Immature natural killer cell (primary cell): ENCODE measurements at regions not wholly inside any gene's neighbourhood (a gene's known extent, or its start where the extent isn't known, plus 50 kb on each side); places are given as distances from the start of the nearest gene placed in this dataset.
"Not testable (repeated sequence)": the region's sequence is repeated elsewhere in the genome, so short reads cannot be mapped to it uniquely, and the experiment has no call there.

Experiments
- DNase-seq, 3 donors: peaks; one replicate each; pipeline ENCODE4 v3.0.0; 2022; ENCODE audit warnings: mixed read lengths in 1 of 3
- H3K27ac Mint-ChIP-seq, 6 donors: one replicate each; pipeline ENCODE4 v1.8.0; 2020; ENCODE audit warnings: mixed read lengths in 6 of 6, mild to moderate bottlenecking in 5 of 6, inconsistent platforms in 4 of 6, moderate library complexity in 3 of 6
- H3K27me3 Mint-ChIP-seq, 3 donors: one replicate each; pipeline ENCODE4 v1.8.0; 2020 to 2021; ENCODE audit warnings: low read depth in 3 of 3, mild to moderate bottlenecking in 3 of 3, mixed read lengths in 3 of 3, moderate library complexity in 3 of 3, inconsistent platforms in 1 of 3
- H3K36me3 Mint-ChIP-seq, 3 donors: one replicate each; pipeline ENCODE4 v1.8.0; 2020; ENCODE audit warnings: mixed read lengths in 3 of 3, inconsistent platforms in 2 of 3, mild to moderate bottlenecking in 2 of 3
- H3K4me1 Mint-ChIP-seq, 2 donors: one replicate each; pipeline ENCODE4 v1.8.0; 2020; ENCODE audit warnings: inconsistent platforms in 2 of 2, mild to moderate bottlenecking in 2 of 2, mixed read lengths in 2 of 2, moderate library complexity in 1 of 2
- H3K4me3 Mint-ChIP-seq, 5 donors: one replicate each; pipeline ENCODE4 v1.8.0; 2020; ENCODE audit warnings: mild to moderate bottlenecking in 5 of 5, mixed read lengths in 5 of 5, inconsistent platforms in 3 of 5, moderate library complexity in 3 of 5
- H3K9me3 Mint-ChIP-seq, 6 donors: one replicate each; pipeline ENCODE4 v1.8.0; 2020; ENCODE audit warnings: mild to moderate bottlenecking in 6 of 6, mixed read lengths in 6 of 6, inconsistent platforms in 4 of 6, moderate library complexity in 3 of 6

DNA sequence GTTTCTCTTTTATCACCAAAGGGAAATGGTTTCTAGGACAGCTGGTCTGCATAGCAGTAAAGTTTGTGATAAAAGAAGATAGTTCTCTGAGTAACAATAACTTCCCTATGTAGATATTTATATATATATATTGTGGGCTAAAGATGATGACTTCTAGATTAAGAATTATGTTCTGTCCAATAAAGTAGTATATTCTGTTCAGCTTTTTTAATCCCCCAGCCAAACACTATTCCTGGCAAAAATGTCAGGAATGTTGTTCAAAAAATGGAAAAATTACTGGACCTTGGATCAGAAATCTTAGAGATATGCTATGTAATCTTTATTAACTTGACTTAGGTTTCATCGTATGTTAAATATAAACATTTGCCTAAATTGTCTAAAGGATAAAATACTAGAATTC, 136.3 kb upstream of the GNAI1 start:
- Mint-ChIP-seq H3K4me1 (no peaks in the 10 kb centered on the region), H3K36me3 (no peaks in the 10 kb centered on the region), H3K27me3 (peaks cover 0 to 4% (median 1%) of the 10 kb centered on the region in 3 donors), H3K4me3 (no peak overlapping the region), H3K27ac (no peak overlapping the region), H3K9me3 (peaks cover 0 to 10% (median 5%) of the 10 kb centered on the region in 6 donors)
- no peak for DNase-seq

DNA sequence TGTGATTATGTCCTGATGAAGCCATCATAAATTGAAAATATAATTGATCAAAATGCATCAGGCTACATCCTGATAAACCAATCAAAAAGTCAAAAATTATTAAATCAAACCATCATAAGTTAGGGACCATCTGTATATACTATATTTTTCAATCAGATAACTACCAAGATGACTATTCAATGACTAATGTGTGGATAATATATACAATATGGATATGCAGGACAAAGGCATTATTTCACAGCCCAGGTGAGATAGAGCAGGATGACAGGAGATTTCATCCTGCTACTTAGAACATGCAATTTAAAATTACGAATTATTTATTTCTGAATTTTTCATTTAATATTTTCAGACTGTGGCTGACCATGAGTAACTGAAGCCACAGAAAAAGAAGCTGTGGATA, 137.3 kb upstream of the GNAI1 start:
- DNase-seq, result no peak
- Mint-ChIP-seq H3K36me3 (no peaks in the 10 kb centered on the region), H3K9me3 (peaks cover 0 to 12% (median 6%) of the 10 kb centered on the region in 6 donors), H3K4me1 (no peaks in the 10 kb centered on the region), H3K4me3 (no peak overlapping the region), H3K27me3 (peaks cover 0 to 2% (median 1%) of the 10 kb centered on the region in 3 donors), H3K27ac (no peak overlapping the region)

DNA sequence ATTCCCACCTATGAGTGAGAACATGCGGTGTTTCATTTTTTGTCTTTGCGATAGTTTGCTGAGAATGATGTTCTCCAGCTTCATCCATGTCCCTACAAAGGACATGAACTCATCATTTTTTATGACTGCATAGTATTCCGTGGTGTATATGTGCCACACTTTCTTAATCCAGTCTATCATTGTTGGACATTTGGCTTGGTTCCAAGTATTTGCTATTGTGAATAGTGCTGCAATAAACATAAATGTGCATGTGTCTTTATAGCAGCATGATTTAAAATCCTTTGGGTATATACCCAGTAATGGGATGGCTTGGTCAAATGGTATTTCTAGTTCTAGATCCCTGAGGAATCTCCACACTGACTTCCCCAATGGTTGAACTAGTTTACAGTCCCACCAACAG, 138.9 kb upstream of the GNAI1 start:
- not testable (repeated sequence) for H3K27me3 Mint-ChIP-seq, DNase-seq, H3K4me3 Mint-ChIP-seq, H3K4me1 Mint-ChIP-seq, H3K27ac Mint-ChIP-seq, H3K36me3 Mint-ChIP-seq
- peaks cover 0 to 13% (median 6%) of the 10 kb centered on the region in 6 donors for H3K9me3 Mint-ChIP-seq

DNA sequence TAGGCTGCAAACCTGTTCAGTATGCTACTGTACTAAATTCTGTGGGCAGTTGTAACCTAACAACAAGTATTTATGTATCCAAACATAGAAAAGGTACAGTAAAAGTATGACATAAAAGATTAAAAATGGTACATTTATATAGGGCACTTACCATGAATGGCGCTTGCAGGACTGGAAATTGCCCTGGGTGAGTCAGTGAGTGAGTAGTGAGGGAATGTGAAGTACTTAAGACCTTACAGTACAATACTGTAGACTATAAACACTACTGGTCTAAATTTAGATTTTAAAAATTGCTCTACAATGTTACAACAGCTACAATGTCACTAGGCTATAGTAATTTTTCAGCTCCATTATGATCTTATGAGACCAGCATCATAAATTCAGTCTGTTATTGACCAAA, 146.0 kb upstream of the GNAI1 start:
- Mint-ChIP-seq H3K27me3 (peaks cover 0 to 1% (median 1%) of the 10 kb centered on the region in 3 donors), H3K27ac (no peak overlapping the region), H3K9me3 (peaks cover 0 to 23% (median 6%) of the 10 kb centered on the region in 6 donors), H3K36me3 (no peaks in the 10 kb centered on the region), H3K4me3 (no peak overlapping the region), H3K4me1 (no peaks in the 10 kb centered on the region)
- no peak for DNase-seq

DNA sequence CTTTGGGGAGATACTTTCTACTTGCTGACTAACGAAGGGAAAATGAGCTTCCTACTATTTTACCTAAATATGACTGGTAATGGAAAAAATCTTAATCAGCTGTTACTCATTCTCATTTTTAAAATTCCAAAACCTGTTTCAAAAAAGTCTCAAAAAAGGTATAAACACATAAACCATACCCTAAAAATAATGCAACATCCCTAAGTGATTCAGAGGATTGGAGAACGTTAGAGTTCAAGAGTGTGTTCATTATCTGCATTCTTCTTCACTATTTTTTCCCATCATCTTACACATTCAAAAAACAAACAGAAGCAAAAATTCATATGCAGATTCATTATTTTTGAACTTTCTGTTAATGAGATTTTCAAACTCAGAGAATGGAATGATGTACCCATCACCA, 150.4 kb upstream of the GNAI1 start:
- Mint-ChIP-seq H3K36me3 (no peaks in the 10 kb centered on the region), H3K27ac (no peak overlapping the region), H3K9me3 (peaks cover 0 to 31% (median 12%) of the 10 kb centered on the region in 6 donors), H3K4me3 (no peak overlapping the region), H3K27me3 (no peaks in the 10 kb centered on the region), H3K4me1 (no peaks in the 10 kb centered on the region)
- no peak for DNase-seq

DNA sequence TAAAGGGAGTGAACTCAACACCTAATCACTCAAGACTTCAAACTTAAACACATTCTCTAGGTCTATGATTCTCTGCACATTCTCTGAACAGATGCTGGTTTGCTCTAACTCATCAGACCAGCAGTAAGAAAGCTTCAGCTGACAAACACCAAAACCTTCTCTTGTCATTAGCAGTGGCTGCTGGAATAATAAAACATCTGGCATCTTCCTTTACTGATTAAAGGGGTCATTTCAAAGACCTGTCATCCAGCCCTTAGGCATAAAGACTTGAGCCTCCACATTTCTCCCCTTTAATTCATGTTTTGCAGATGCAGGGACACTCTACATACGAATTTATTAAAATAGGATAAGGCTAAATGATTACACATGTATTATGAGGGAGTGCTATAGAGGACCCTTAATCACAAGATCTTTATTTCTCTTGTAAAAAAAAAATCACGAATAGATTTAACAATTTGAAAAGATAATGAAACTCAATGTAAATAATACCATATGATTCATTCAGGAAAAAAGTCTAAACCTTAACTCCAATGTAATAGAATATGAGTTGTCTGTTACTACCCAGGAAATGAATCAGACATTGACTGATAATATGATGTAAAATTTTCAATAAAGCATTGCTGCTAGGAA, 152.4 kb upstream of the GNAI1 start:
- Mint-ChIP-seq H3K27me3 (no peaks in the 10 kb centered on the region), H3K9me3 (peaks cover 3 to 31% (median 17%) of the 10 kb centered on the region in 6 donors), H3K4me1 (no peaks in the 10 kb centered on the region), H3K27ac (no peak overlapping the region), H3K36me3 (no peaks in the 10 kb centered on the region), H3K4me3 (no peak overlapping the region)
- no peak for DNase-seq

DNA sequence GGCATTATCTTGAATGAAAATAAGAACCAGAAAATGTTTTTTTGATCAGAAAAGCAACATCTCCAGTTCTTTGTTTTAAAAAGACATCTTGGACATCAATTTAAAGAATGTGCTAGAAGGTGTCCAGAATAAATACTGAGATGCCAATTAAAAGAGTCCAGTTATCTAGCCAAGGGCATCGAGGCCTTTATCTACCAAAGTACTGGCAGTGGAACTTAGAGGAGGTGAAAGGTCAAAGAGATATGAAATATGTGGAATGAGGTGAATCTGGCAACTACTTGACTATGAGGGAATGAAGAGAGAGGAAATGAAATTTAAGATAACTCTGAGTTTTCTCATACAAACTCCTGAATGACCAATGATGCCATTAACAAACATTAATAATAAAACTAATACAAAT, 154.3 kb upstream of the GNAI1 start:
- H3K27ac Mint-ChIP-seq, result no peak overlapping the region
- no peaks in the 10 kb centered on the region for H3K4me1 Mint-ChIP-seq
- H3K9me3 Mint-ChIP-seq, result peaks cover 7 to 43% (median 22%) of the 10 kb centered on the region in 6 donors
- H3K4me3 Mint-ChIP-seq, result no peak overlapping the region
- H3K27me3 Mint-ChIP-seq, result peaks cover 0 to 2% (median 0%) of the 10 kb centered on the region in 3 donors
- no peak for DNase-seq
- peaks cover 0 to 5% (median 0%) of the 10 kb centered on the region in 3 donors for H3K36me3 Mint-ChIP-seq

DNA sequence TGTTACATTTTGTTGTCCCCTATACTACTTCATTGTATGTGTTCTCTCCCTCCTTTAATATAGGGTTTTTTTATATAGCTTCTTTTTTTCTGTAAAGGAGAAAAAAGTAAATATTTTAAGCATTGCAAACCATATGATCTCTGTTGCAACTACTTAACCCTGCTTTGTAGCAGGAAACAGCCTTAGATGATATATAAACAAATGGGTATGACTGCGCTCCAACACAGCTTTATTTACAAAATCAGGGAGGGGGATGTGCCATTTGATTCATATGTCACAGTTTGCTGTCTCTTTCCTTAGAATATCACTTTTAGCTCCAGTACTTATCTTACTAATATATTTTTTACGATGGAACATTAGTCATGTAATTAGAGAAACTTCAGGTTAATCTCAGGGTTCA, 155.2 kb upstream of the GNAI1 start:
- Mint-ChIP-seq H3K27ac (no peak overlapping the region), H3K27me3 (peaks cover 0 to 2% (median 0%) of the 10 kb centered on the region in 3 donors), H3K9me3 (peaks cover 7 to 42% (median 23%) of the 10 kb centered on the region in 6 donors), H3K4me3 (no peak overlapping the region), H3K4me1 (no peaks in the 10 kb centered on the region), H3K36me3 (peaks cover 0 to 5% (median 0%) of the 10 kb centered on the region in 3 donors)
- DNase-seq, result no peak

DNA sequence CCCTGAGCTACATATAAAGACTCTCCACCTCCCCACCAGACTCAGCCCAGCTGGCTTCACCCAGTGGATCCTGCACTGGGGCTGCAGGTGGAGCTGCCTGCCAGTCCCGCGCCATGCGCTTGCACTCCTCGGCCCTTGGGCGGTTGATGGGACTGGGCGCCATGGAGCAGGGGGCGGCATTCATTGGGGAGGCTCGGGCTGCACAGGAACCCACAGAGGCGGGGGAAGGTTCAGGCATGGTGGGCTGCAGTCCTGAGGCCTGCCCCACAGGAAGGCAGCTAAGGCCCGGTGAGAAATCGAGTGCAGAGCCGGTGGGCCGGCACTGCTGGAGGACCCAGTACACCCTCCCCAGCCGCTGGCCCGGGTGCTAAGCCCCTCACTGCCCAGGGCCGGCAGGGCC, 157.2 kb upstream of the GNAI1 start:
- H3K27me3 Mint-ChIP-seq, result peaks cover 0 to 2% (median 0%) of the 10 kb centered on the region in 3 donors
- H3K9me3 Mint-ChIP-seq, result peaks cover 7 to 42% (median 20%) of the 10 kb centered on the region in 6 donors
- DNase-seq, result no peak
- H3K4me3 Mint-ChIP-seq, result no peak overlapping the region
- H3K36me3 Mint-ChIP-seq, result peaks cover 0 to 5% (median 0%) of the 10 kb centered on the region in 3 donors
- H3K4me1 Mint-ChIP-seq, result no peaks in the 10 kb centered on the region
- H3K27ac Mint-ChIP-seq, result no peak overlapping the region

DNA sequence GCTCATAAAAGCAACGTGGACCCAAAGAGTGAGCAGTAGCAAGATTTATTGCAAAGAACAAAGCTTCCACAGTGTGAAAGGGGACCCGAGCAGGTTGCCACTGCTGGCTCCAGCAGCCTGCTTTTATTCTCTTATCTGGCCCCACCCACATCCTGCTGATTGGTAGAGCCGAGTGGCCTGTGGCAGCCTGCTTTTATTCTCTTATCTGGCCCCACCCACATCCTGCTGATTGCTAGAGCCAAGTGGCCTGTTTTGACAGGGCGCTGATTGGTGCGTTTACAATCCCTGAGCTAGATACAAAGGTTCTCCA, 158.0 kb upstream of the GNAI1 start:
- peaks cover 7 to 40% (median 20%) of the 10 kb centered on the region in 6 donors for H3K9me3 Mint-ChIP-seq
- not testable (repeated sequence) for H3K27ac Mint-ChIP-seq, H3K36me3 Mint-ChIP-seq, H3K27me3 Mint-ChIP-seq, DNase-seq, H3K4me1 Mint-ChIP-seq, H3K4me3 Mint-ChIP-seq

DNA sequence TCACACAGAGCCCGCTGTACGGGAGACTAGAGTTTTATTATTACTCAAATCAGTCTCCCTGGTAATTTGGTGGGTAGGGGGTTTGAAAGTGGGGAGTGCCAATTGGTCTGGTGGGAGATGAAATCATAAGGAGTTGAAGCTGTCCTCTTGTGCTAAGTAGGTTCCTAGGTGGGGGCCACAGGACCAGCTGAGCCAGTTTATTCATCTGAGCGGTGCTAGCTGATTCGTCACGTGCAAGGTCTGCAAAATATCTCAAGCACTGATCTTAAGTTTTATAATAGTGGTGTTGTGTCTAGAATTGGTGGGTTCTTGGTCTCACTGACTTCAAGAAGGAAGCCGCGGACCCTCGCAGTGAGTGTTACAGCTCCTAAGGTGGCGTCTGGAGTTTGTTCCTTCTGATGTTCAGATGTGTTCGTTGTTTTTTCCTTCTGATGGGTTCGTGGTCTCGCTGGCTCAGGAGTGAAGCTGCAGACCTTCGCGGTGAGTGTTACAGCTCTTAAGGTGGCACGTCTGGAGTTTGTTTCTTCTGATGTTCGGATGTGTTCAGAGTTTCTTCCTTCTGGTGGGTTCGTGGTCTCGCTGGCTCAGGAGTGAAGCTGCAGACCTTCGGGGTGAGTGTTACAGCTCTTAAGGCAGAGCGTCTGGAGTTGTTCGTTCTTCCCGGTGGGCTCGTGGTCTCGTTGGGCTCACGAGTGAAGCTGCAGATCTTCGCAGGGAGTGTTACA, 158.5 kb upstream of the GNAI1 start:
- H3K4me3 Mint-ChIP-seq, H3K4me1 Mint-ChIP-seq, H3K27ac Mint-ChIP-seq, H3K36me3 Mint-ChIP-seq, H3K27me3 Mint-ChIP-seq, DNase-seq: not testable (repeated sequence)
- H3K9me3 Mint-ChIP-seq, result peaks cover 7 to 37% (median 18%) of the 10 kb centered on the region in 6 donors

DNA sequence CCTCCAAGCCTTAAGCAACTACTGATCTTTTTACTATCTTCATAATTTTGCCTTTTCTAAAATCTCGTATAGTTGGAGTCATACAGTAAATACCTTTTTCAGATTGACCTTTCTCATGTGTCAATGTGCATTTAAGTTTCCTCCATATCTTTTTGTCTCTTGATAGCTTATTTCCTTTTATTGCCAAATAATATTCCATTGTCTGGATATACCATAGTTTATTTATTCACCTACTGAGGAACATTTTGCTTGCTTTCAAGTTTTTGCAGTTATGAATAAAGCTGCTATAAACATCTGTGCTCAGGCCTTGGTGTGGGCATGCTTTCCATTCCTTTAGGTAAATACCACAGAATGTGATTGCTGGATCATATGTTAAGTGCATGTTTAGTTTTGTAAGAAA, 161.2 kb upstream of the GNAI1 start:
- H3K36me3 Mint-ChIP-seq, result peaks cover 0 to 5% (median 0%) of the 10 kb centered on the region in 3 donors
- no peaks in the 10 kb centered on the region for H3K4me1 Mint-ChIP-seq
- peaks cover 7 to 43% (median 20%) of the 10 kb centered on the region in 6 donors for H3K9me3 Mint-ChIP-seq
- DNase-seq, result no peak
- no peak overlapping the region for H3K27ac Mint-ChIP-seq
- peaks cover 0 to 2% (median 2%) of the 10 kb centered on the region in 3 donors for H3K27me3 Mint-ChIP-seq
- H3K4me3 Mint-ChIP-seq, result no peak overlapping the region

DNA sequence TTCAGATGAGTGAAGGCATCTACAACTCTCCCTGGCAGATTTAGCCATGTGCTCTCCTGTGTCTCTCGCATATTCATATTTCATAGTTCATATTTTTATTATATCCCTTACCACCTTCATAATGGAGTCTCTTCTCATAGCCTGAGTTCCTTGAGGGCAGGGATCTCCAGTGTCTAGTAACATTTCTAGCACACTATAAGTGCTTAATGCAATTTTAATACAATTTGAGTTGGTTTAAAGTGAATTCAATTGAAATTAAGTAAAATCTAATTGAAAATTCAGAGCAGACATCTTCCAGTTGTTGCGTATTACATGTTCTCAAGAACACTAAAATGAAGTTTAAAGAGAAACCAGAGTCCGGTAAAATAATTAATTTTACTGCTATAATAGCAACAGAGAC, 163.6 kb upstream of the GNAI1 start:
- DNase-seq, result no peak
- Mint-ChIP-seq H3K4me3 (no peak overlapping the region), H3K9me3 (peaks cover 2 to 29% (median 11%) of the 10 kb centered on the region in 6 donors), H3K27me3 (peaks cover 0 to 2% (median 2%) of the 10 kb centered on the region in 3 donors), H3K27ac (no peak overlapping the region), H3K4me1 (no peaks in the 10 kb centered on the region), H3K36me3 (peaks cover 0 to 5% (median 0%) of the 10 kb centered on the region in 3 donors)

DNA sequence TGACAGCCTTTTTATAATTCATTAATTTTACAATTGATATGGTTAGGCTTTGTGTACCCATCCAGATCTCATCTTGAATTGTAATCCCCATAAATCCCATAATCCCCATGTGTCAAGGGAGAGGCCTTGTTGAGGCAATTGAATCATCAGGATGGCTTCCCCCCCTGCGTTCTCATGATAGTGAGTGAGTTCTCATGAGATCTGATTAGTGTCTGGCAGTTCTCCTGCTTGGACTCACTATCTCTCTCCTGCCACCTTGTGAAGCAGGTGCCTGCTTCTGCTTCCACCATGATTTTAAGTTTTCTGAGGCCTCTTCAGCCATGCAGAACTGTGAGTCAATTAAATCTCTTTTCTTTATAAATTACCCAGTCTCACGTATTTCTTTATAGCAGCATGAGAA, 165.7 kb upstream of the GNAI1 start:
- H3K4me3 Mint-ChIP-seq, result no peak overlapping the region
- H3K27ac Mint-ChIP-seq, result no peak overlapping the region
- no peaks in the 10 kb centered on the region for H3K36me3 Mint-ChIP-seq
- no peak for DNase-seq
- H3K27me3 Mint-ChIP-seq, result peaks cover 0 to 2% (median 0%) of the 10 kb centered on the region in 3 donors
- no peaks in the 10 kb centered on the region for H3K4me1 Mint-ChIP-seq
- peaks cover 0 to 20% (median 8%) of the 10 kb centered on the region in 6 donors for H3K9me3 Mint-ChIP-seq
